Mesendoderm (in vitro differentiated cells): ENCODE measurements at regions not wholly inside any gene's neighbourhood (a gene's known extent, or its start where the extent isn't known, plus 50 kb on each side); places are given as distances from the start of the nearest gene placed in this dataset.

Experiments used
- DNase-seq: peaks from one replicate; pipeline ENCODE4 v3.0.0; 2013
- H2AK5ac ChIP-seq: 2 replicates; pipeline ENCODE4 v1.6.1; 2013; ENCODE audit warnings: low read length, inconsistent platforms
- H2BK120ac ChIP-seq: 2 replicates; pipeline ENCODE4 v1.6.1; 2013; ENCODE audit warnings: low read depth, mild to moderate bottlenecking, low read length, moderate library complexity, mixed read lengths
- H2BK15ac ChIP-seq: replicated peaks from 2 replicates; pipeline ENCODE4 v1.6.1; 2013; ENCODE audit warnings: low read depth, mild to moderate bottlenecking, moderate library complexity
- H2BK5ac ChIP-seq: 2 replicates; pipeline ENCODE4 v1.6.1; 2013; ENCODE audit warnings: low read length, inconsistent platforms
- H3K18ac ChIP-seq: 2 replicates; pipeline ENCODE4 v1.6.1; 2013; ENCODE audit warnings: mild to moderate bottlenecking, low read length, mixed read lengths
- H3K23ac ChIP-seq: one replicate; pipeline ENCODE4 v1.6.1; 2013; ENCODE audit warnings: low read length
- H3K27ac ChIP-seq: 2 replicates; pipeline ENCODE4 v1.5.1; 2013; ENCODE audit warnings: low read depth, mild to moderate bottlenecking, inconsistent platforms, low read length, moderate library complexity
- H3K27me3 ChIP-seq: 2 replicates; pipeline ENCODE4 v1.6.1; 2013; ENCODE audit warnings: low read length, control low read depth, mild to moderate bottlenecking, inconsistent platforms; ENCODE audit not compliant: insufficient read depth, poor library complexity
- H3K36me3 ChIP-seq: 2 replicates; pipeline ENCODE4 v1.6.1; 2013; ENCODE audit warnings: low read length, inconsistent platforms; ENCODE audit not compliant: control insufficient read depth, insufficient read depth
- H3K4ac ChIP-seq: one replicate; pipeline ENCODE4 v1.6.1; 2013; ENCODE audit warnings: low read depth, mild to moderate bottlenecking, low read length, moderate library complexity
- H3K4me1 ChIP-seq: 2 replicates; pipeline ENCODE4 v1.6.1; 2013; ENCODE audit warnings: low read depth, low read length, inconsistent platforms; ENCODE audit not compliant: control insufficient read depth
- H3K4me2 ChIP-seq: 2 replicates; pipeline ENCODE4 v1.6.1; 2013; ENCODE audit warnings: low read length
- H3K4me3 ChIP-seq: 2 replicates; pipeline ENCODE4 v1.5.1; 2013; ENCODE audit warnings: mild to moderate bottlenecking, low read length
- H3K56ac ChIP-seq: one replicate; pipeline ENCODE4 v1.6.1; 2013; ENCODE audit warnings: low read length
- H3K79me1 ChIP-seq: 2 replicates; pipeline ENCODE4 v1.6.1; 2013; ENCODE audit warnings: low read length, inconsistent platforms
- H3K79me2 ChIP-seq: 2 replicates; pipeline ENCODE4 v1.6.1; 2013; ENCODE audit warnings: mild to moderate bottlenecking, low read length; ENCODE audit not compliant: control insufficient read depth, insufficient read depth
- H3K9ac ChIP-seq: 2 replicates; pipeline ENCODE4 v1.6.1; 2013; ENCODE audit warnings: low read length, inconsistent platforms
- H4K5ac ChIP-seq: one replicate; pipeline ENCODE4 v1.6.1; 2013; ENCODE audit warnings: low read length
- H4K8ac ChIP-seq: one replicate; pipeline ENCODE4 v1.6.1; 2013; ENCODE audit warnings: low read depth, mild to moderate bottlenecking, control low read depth, low read length, moderate library complexity
- whole genome bisulfite sequencing: extraction: QIAGEN DNeasy Blood & Tissue Kit; methylation state at CpG from one replicate; pipeline ENCODE4 v1.1.7; 2013; ENCODE audit warnings: low lambda C conversion rate, missing lambda C conversion rate; ENCODE audit not compliant: insufficient coverage; ENCODE audit errors: extremely low coverage; 5-methylcytosine and 5-hydroxymethylcytosine counted together

DNA sequence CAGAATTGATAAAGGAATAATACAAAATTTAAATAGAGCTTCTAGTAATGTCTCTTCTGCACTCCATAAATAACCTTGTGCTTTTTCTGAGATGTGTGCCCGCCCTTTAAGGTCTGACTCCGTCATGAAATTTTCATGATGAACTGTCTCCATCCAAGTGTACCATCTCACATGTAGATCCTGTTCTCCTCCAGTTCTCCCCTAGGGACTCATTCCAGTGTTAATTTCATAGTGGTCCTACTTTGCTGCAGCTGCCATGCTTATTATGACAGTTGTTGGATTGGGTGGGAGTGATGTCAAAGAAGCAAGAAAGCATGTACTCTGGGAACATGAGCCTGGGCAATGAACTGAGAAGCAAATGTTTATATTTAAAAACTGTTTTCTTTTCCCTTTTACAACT, 442.5 kb upstream of the PDE3A start:
- no peak overlapping the region for H4K8ac ChIP-seq
- no peak overlapping the region for H3K4me3 ChIP-seq
- DNase-seq, result no peak
- no peak overlapping the region for H2BK5ac ChIP-seq
- no peak overlapping the region for H3K4me2 ChIP-seq
- no peaks in the 10 kb centered on the region for H3K79me1 ChIP-seq
- H3K18ac ChIP-seq, result no peak overlapping the region
- no peak overlapping the region for H2AK5ac ChIP-seq
- no CpG with 5 or more reads among the region's 2 CpGs for WGBS
- no peak overlapping the region for H3K23ac ChIP-seq
- no peaks in the 10 kb centered on the region for H3K36me3 ChIP-seq
- no peak overlapping the region for H3K4ac ChIP-seq
- H4K5ac ChIP-seq, result no peak overlapping the region
- no peak overlapping the region for H3K56ac ChIP-seq
- no peaks in the 10 kb centered on the region for H3K4me1 ChIP-seq
- no peaks in the 10 kb centered on the region for H3K79me2 ChIP-seq
- H3K27ac ChIP-seq, result no peak overlapping the region
- H3K9ac ChIP-seq, result no peak overlapping the region
- no peak overlapping the region for H2BK120ac ChIP-seq
- H2BK15ac ChIP-seq, result no peak overlapping the region
- H3K27me3 ChIP-seq, result no peaks in the 10 kb centered on the region

DNA sequence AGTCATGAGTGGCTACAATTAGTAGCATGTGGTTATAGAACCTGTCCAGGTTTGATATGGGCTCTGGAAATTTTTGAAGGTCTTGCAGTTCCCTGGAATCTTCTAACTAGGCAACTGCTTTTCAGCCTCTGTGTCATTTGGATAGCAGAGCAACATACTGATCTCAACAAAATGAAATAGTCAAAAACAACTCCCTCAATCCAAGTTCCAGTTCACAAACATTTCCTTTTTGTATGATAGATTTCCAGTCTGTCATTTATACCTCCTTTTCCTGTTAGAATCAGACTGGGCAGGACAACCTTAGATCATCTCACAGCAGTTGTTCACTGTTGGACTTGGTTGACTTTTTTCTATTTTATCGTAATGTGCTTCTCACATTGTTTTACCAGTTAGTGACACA, 442.1 kb upstream of the PDE3A start:
- no peak overlapping the region for H2AK5ac ChIP-seq
- no peak for DNase-seq
- H3K4ac ChIP-seq, result no peak overlapping the region
- H3K27ac ChIP-seq, result no peak overlapping the region
- H2BK120ac ChIP-seq, result no peak overlapping the region
- H3K4me3 ChIP-seq, result no peak overlapping the region
- H3K27me3 ChIP-seq, result no peaks in the 10 kb centered on the region
- H3K79me2 ChIP-seq, result no peaks in the 10 kb centered on the region
- H4K8ac ChIP-seq, result no peak overlapping the region
- H3K79me1 ChIP-seq, result no peaks in the 10 kb centered on the region
- H3K23ac ChIP-seq, result no peak overlapping the region
- no peak overlapping the region for H2BK15ac ChIP-seq
- H4K5ac ChIP-seq, result no peak overlapping the region
- no peaks in the 10 kb centered on the region for H3K36me3 ChIP-seq
- H3K4me1 ChIP-seq, result no peaks in the 10 kb centered on the region
- no peak overlapping the region for H3K56ac ChIP-seq
- no peak overlapping the region for H2BK5ac ChIP-seq
- H3K9ac ChIP-seq, result no peak overlapping the region
- WGBS, result no CpG with 5 or more reads among the region's 1 CpG
- H3K18ac ChIP-seq, result no peak overlapping the region
- no peak overlapping the region for H3K4me2 ChIP-seq

DNA sequence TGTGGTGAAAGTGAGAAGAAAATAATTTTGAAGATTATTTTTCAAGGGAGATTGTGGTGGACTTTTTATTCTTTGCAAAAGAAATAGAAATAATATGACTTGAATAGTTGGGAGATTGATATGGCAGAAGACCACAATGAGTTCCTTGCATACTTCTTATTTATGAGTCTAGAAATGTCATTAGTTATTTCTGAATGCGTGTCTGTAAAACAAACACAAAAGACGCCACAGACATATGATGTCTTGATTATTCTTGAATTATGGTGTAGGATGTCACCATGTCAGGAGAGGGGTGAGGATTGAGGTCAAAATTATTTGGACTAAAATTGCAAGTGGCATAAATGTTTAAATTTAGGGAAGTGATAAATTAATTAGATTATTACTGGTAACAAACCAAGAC, 440.7 kb upstream of the PDE3A start:
- H3K4me1 ChIP-seq, result no peaks in the 10 kb centered on the region
- no peak overlapping the region for H3K9ac ChIP-seq
- H3K79me2 ChIP-seq, result no peaks in the 10 kb centered on the region
- H3K79me1 ChIP-seq, result no peaks in the 10 kb centered on the region
- H3K27me3 ChIP-seq, result no peaks in the 10 kb centered on the region
- DNase-seq, result no peak
- no CpG with 5 or more reads among the region's 2 CpGs for WGBS
- H4K5ac ChIP-seq, result no peak overlapping the region
- H2BK15ac ChIP-seq, result no peak overlapping the region
- H2BK120ac ChIP-seq, result no peak overlapping the region
- H3K36me3 ChIP-seq, result no peaks in the 10 kb centered on the region
- H4K8ac ChIP-seq, result no peak overlapping the region
- H3K18ac ChIP-seq, result no peak overlapping the region
- no peak overlapping the region for H2BK5ac ChIP-seq
- H2AK5ac ChIP-seq, result no peak overlapping the region
- no peak overlapping the region for H3K4me2 ChIP-seq
- H3K23ac ChIP-seq, result no peak overlapping the region
- H3K4ac ChIP-seq, result no peak overlapping the region
- no peak overlapping the region for H3K27ac ChIP-seq
- H3K56ac ChIP-seq, result no peak overlapping the region
- H3K4me3 ChIP-seq, result no peak overlapping the region

GRCh38 chr12:19932413-19932812, 435.9 kb upstream of the PDE3A start:
- Histone ChIP-seq H3K27ac (no peak overlapping the region), H3K36me3 (no peaks in the 10 kb centered on the region), H3K79me1 (no peaks in the 10 kb centered on the region), H4K8ac (no peak overlapping the region), H3K4ac (no peak overlapping the region), H3K23ac (no peak overlapping the region), H3K4me2 (no peak overlapping the region), H4K5ac (no peak overlapping the region), H2BK5ac (no peak overlapping the region), H3K27me3 (no peaks in the 10 kb centered on the region), H2AK5ac (no peak overlapping the region), H3K9ac (no peak overlapping the region), H3K4me1 (no peaks in the 10 kb centered on the region), H2BK120ac (no peak overlapping the region), H2BK15ac (no peak overlapping the region), H3K79me2 (no peaks in the 10 kb centered on the region), H3K56ac (no peak overlapping the region), H3K4me3 (no peak overlapping the region), H3K18ac (no peak overlapping the region)
- no peak for DNase-seq
- no CpG with 5 or more reads among the region's 4 CpGs for WGBS

DNA sequence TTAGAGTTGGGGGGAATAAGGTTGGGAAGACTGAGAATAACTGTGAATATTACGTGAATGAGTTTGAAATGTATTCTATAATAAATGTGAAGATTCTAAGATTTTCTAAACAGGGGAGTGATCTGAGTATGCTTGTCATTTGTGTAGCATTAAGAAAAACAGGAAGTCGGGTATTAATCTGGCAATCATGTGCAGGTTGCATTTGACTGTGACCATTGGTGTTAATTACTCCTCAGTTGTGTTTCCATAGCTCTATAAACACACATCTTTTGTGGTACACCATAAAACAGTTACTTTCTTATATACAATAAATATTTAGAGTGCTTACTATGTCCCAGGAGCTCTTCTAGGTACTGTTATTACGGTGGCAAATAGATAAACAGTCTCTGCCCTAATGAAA, 434.4 kb upstream of the PDE3A start:
- Histone ChIP-seq H4K8ac (no peak overlapping the region), H2BK5ac (no peak overlapping the region), H2AK5ac (no peak overlapping the region), H3K56ac (no peak overlapping the region), H3K23ac (no peak overlapping the region), H3K4me3 (no peak overlapping the region), H3K79me2 (no peaks in the 10 kb centered on the region), H3K27me3 (no peaks in the 10 kb centered on the region), H3K9ac (no peak overlapping the region), H3K27ac (no peak overlapping the region), H3K79me1 (no peaks in the 10 kb centered on the region), H3K4ac (no peak overlapping the region), H2BK15ac (no peak overlapping the region), H3K4me2 (no peak overlapping the region), H2BK120ac (no peak overlapping the region), H3K4me1 (no peaks in the 10 kb centered on the region), H3K18ac (no peak overlapping the region), H3K36me3 (no peaks in the 10 kb centered on the region), H4K5ac (no peak overlapping the region)
- no peak for DNase-seq
- WGBS, result 100% methylated on average over 1 of the region's 3 CpGs

DNA sequence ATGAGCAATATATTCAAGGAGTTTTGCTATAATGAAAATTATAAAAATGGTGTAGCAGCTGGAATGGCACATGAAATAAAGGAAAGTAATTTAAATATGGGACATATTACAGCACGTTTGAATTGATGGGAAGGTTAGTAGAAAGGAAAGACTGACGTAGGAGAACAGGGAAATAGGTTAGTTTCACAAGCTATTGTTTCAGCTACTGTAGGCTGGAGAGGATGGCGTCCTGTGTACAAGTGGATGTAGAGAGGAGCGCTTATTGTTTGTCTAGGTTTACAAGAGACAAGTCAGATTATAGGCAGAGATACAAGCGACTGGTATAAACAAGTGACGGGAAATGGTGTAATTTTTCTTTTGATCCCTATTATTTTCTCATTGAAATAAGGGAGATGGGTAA, 431.2 kb upstream of the PDE3A start:
- Histone ChIP-seq H3K18ac (no peak overlapping the region), H2BK15ac (no peak overlapping the region)

More for the DNA sequence above, 431.2 kb upstream of the PDE3A start:
- DNase-seq, result no peak
- no peak overlapping the region for H3K23ac ChIP-seq
- H3K27me3 ChIP-seq, result no peaks in the 10 kb centered on the region
- H4K8ac ChIP-seq, result no peak overlapping the region
- H3K4me2 ChIP-seq, result no peak overlapping the region
- H2BK120ac ChIP-seq, result no peak overlapping the region
- H2AK5ac ChIP-seq, result no peak overlapping the region
- H3K4me3 ChIP-seq, result no peak overlapping the region
- H3K9ac ChIP-seq, result no peak overlapping the region
- no peak overlapping the region for H3K4ac ChIP-seq
- H3K4me1 ChIP-seq, result no peaks in the 10 kb centered on the region
- no peak overlapping the region for H4K5ac ChIP-seq
- WGBS, result 100% methylated on average over 2 of the region's 6 CpGs
- no peak overlapping the region for H2BK5ac ChIP-seq
- H3K79me2 ChIP-seq, result no peaks in the 10 kb centered on the region
- no peaks in the 10 kb centered on the region for H3K79me1 ChIP-seq
- no peak overlapping the region for H3K56ac ChIP-seq
- H3K27ac ChIP-seq, result no peak overlapping the region
- H3K36me3 ChIP-seq, result no peaks in the 10 kb centered on the region
